A549 (cell line): ENCODE measurements at regions not wholly inside any gene's neighbourhood (a gene's known extent, or its start where the extent isn't known, plus 50 kb on each side); places are given as distances from the start of the nearest gene placed in this dataset.

Experiments
- ATAC-seq, 2 experiments: fragments of 200-7000 bp in 1 of 2; fragments of >200 bp in 1 of 2; cut with Nextera tagmentation in 1 of 2; cut with Tn5 transposase in 1 of 2; 3 replicates each; pipeline versions ENCODE4 v1.8.0 to v1.9.1; 2018 to 2020; ENCODE audit warnings: mild to moderate bottlenecking in 1 of 2, moderate library complexity in 1 of 2
- CTCF ChIA-PET: fragments of 300-600 bp; sonication (Branson Sonifier 250); formaldehyde crosslinking; extraction: SDS; loops from one replicate; lab custom pipeline; 2021; ENCODE audit warnings: antibody characterized with exemption, inconsistent platforms; lab: Yijun Ruan, JAX
- POLR2A ChIA-PET: fragments of 350-600 bp; formaldehyde crosslinking; extraction: SDS; loops from one replicate; lab custom pipeline; 2021; ENCODE audit warnings: antibody characterized with exemption, inconsistent platforms; lab: Yijun Ruan, JAX
- DNase-seq, 2 experiments: peaks; one replicate each; pipeline versions ENCODE4 v3.0.0 to v3.0.0-alpha.2; 2011 to 2016; ENCODE audit warnings: low read depth in 1 of 2, low spot score in 1 of 2
- FAIRE-seq: peaks from 2 replicates; lab custom pipeline; 2011; peaks lifted over from hg19 to GRCh38; lab: Jason Lieb, UNC
- H3K27ac ChIP-seq, 2 experiments: fragments of >200 bp; sonication (Bioruptor Twin); formaldehyde crosslinking; 3 replicates each; pipeline ENCODE4 v1.5.1; 2016 to 2017
- H3K4me1 ChIP-seq: fragments of >200 bp; sonication (Bioruptor Twin); formaldehyde crosslinking; 3 replicates; pipeline ENCODE4 v1.6.1; 2016
- H3K4me2 ChIP-seq: fragments of >200 bp; sonication (Bioruptor Twin); formaldehyde crosslinking; 3 replicates; pipeline ENCODE4 v1.6.1; 2016
- H3K4me3 ChIP-seq: fragments of >200 bp; sonication (Bioruptor Twin); formaldehyde crosslinking; 3 replicates; pipeline ENCODE4 v1.5.1; 2016
- H3K9me3 ChIP-seq: fragments of >200 bp; sonication (Bioruptor Twin); formaldehyde crosslinking; 3 replicates; pipeline ENCODE4 v1.6.1; 2016
- ATOH8 ChIP-seq: fragments of 250-450 bp; sonication (Bioruptor Pico); IDR thresholded peaks from 2 replicates; pipeline ENCODE4 v1.5.0; 2020; ENCODE audit warnings: low read depth, mild to moderate bottlenecking, moderate library complexity
- CBX2 ChIP-seq: fragments of 200-600 bp; sonication (generic); IDR thresholded peaks from 2 replicates; pipeline ENCODE4 v1.6.1; 2016; ENCODE audit warnings: low read depth, mild to moderate bottlenecking, borderline replicate concordance
- CHD4 ChIP-seq: fragments of 200-600 bp; sonication (generic); IDR thresholded peaks from 2 replicates; pipeline ENCODE4 v1.6.1; 2016; ENCODE audit warnings: antibody characterized with exemption, mild to moderate bottlenecking, borderline replicate concordance
- E2F6 ChIP-seq: IDR thresholded peaks from 2 replicates; pipeline ENCODE4 v1.6.1; 2012; ENCODE audit warnings: low read depth, borderline replicate concordance
- EHF ChIP-seq: fragments of 250-450 bp; sonication (Bioruptor Pico); IDR thresholded peaks from 2 replicates; pipeline ENCODE4 v1.5.0; 2020; ENCODE audit warnings: mild to moderate bottlenecking
- FOSB ChIP-seq: fragments of 250-450 bp; sonication (Bioruptor Pico); IDR thresholded peaks from 2 replicates; pipeline ENCODE4 v1.5.0; 2020; ENCODE audit warnings: mild to moderate bottlenecking, moderate library complexity
- FOSL2 ChIP-seq, 2 experiments: fragments of 450-650 bp in 1 of 2; fragments of >200 bp in 1 of 2; sonication (Bioruptor Twin) in 1 of 2; formaldehyde crosslinking; IDR thresholded peaks; 2 replicates each; pipeline versions ENCODE4 v1.5.0 to v1.6.1; 2016 to 2020; ENCODE audit warnings: mild to moderate bottlenecking in 1 of 2, moderate library complexity in 1 of 2
- FOXS1 ChIP-seq: fragments of 250-450 bp; sonication (Bioruptor Pico); IDR thresholded peaks from 2 replicates; pipeline ENCODE4 v1.5.0; 2020; ENCODE audit warnings: mild to moderate bottlenecking, moderate library complexity
- HDAC2 ChIP-seq: fragments of 200-600 bp; sonication (generic); IDR thresholded peaks from 2 replicates; pipeline ENCODE4 v1.6.1; 2016
- HES2 ChIP-seq: fragments of >200 bp; sonication (Bioruptor Twin); formaldehyde crosslinking; IDR thresholded peaks from 2 replicates; pipeline ENCODE4 v1.6.1; 2016
- HOXA7 ChIP-seq: fragments of 250-450 bp; sonication (Bioruptor Pico); IDR thresholded peaks from 2 replicates; pipeline ENCODE4 v1.5.0; 2020; ENCODE audit warnings: mild to moderate bottlenecking, moderate library complexity
- HOXB13 ChIP-seq: fragments of 250-450 bp; sonication (Bioruptor Pico); IDR thresholded peaks from 2 replicates; pipeline ENCODE4 v1.5.0; 2020; ENCODE audit warnings: low read depth, mild to moderate bottlenecking, moderate library complexity
- JUN ChIP-seq, 2 experiments: fragments of >200 bp; sonication (Bioruptor Twin); formaldehyde crosslinking; IDR thresholded peaks; 2 replicates in 1 of 2; 3 replicates in 1 of 2; pipeline ENCODE4 v1.6.1; 2016 to 2017
- KDM5A ChIP-seq: fragments of 200-600 bp; sonication (generic); IDR thresholded peaks from 2 replicates; pipeline ENCODE4 v1.6.1; 2016; ENCODE audit warnings: antibody characterized with exemption, mild to moderate bottlenecking
- MAFK ChIP-seq: fragments of 450-650 bp; IDR thresholded peaks from 2 replicates; pipeline ENCODE4 v1.6.1; 2014; ENCODE audit not compliant: partially characterized antibody
- NFE2L2 ChIP-seq: fragments of 150-350 bp; conservative IDR thresholded peaks from 2 replicates; pipeline ENCODE4 v1.6.1; 2014; ENCODE audit warnings: low read length
- NPAS2 ChIP-seq: fragments of 250-450 bp; sonication (Bioruptor Pico); IDR thresholded peaks from 2 replicates; pipeline ENCODE4 v1.8.0; 2022; ENCODE audit warnings: mild to moderate bottlenecking, moderate library complexity, borderline replicate concordance
- PBX3 ChIP-seq: IDR thresholded peaks from 2 replicates; pipeline ENCODE4 v1.6.1; 2012
- PHF8 ChIP-seq: fragments of 200-600 bp; sonication (generic); IDR thresholded peaks from 2 replicates; pipeline ENCODE4 v1.6.1; 2016; ENCODE audit warnings: low read depth, mild to moderate bottlenecking, antibody characterized with exemption, moderate library complexity, borderline replicate concordance
- RAD21 ChIP-seq, 2 experiments: fragments of >200 bp in 1 of 2; sonication (Bioruptor Twin) in 1 of 2; formaldehyde crosslinking in 1 of 2; IDR thresholded peaks in 1 of 2; conservative IDR thresholded peaks in 1 of 2; 2 replicates in 1 of 2; 3 replicates in 1 of 2; pipeline ENCODE4 v1.6.1; 2012 to 2018; ENCODE audit warnings: inconsistent platforms in 1 of 2
- RFX5 ChIP-seq: fragments of 450-650 bp; IDR thresholded peaks from 2 replicates; pipeline ENCODE4 v1.7.1; 2014; ENCODE audit warnings: antibody characterized with exemption, mild to moderate bottlenecking, moderate library complexity
- RNF2 ChIP-seq: fragments of 200-600 bp; sonication (generic); IDR thresholded peaks from 2 replicates; pipeline ENCODE4 v1.6.1; 2016; ENCODE audit warnings: low read depth, mild to moderate bottlenecking, antibody characterized with exemption, moderate library complexity, borderline replicate concordance
- SMC3 ChIP-seq: fragments of >200 bp; sonication (Bioruptor Twin); formaldehyde crosslinking; IDR thresholded peaks from 3 replicates; pipeline ENCODE4 v1.6.1; 2018; ENCODE audit warnings: inconsistent platforms
- SREBF2 ChIP-seq: fragments of 450-650 bp; IDR thresholded peaks from 2 replicates; pipeline ENCODE4 v1.6.1; 2014; ENCODE audit warnings: mild to moderate bottlenecking, moderate library complexity
- USF2 ChIP-seq: fragments of 450-650 bp; IDR thresholded peaks from 2 replicates; pipeline ENCODE4 v1.6.1; 2014; ENCODE audit warnings: antibody characterized with exemption
- ZNF302 ChIP-seq: fragments of 250-450 bp; sonication (Bioruptor Pico); IDR thresholded peaks from 2 replicates; pipeline ENCODE4 v1.9.0; 2021; ENCODE audit warnings: inconsistent platforms, mild to moderate bottlenecking, moderate library complexity
- ZSCAN20 ChIP-seq: fragments of 250-450 bp; sonication (Bioruptor Pico); IDR thresholded peaks from 2 replicates; pipeline ENCODE4 v1.8.0; 2022; ENCODE audit warnings: mild to moderate bottlenecking, moderate library complexity
- WGBS: methylation state at CpG from one replicate; pipeline ENCODE4 v1.1.6; 2017; ENCODE audit errors: missing lambda C conversion rate; 5-methylcytosine and 5-hydroxymethylcytosine counted together

GRCh38 chr13:102462570-102462969 lies 60.7 kb upstream of the FGF14 start:
- POLR2A ChIA-PET = no interaction called here

GRCh38 chr13:102461302-102461701 lies 59.5 kb upstream of the FGF14 start:
- CTCF ChIA-PET = no interaction called here
- FAIRE-seq (no peak), DNase-seq (no peak)

More at GRCh38 chr13:102462570-102462969, 60.7 kb upstream of the FGF14 start:
- Histone ChIP-seq H3K4me3 (no peak overlapping the region), H3K27ac (no peak overlapping the region), H3K9me3 (no peaks in the 10 kb centered on the region), H3K4me1 (no peaks in the 10 kb centered on the region), H3K4me2 (no peak overlapping the region)
- under 1% methylated on average over 3 of the region's 3 CpGs for WGBS
- ATAC-seq (no peak), DNase-seq (no peak), FAIRE-seq (no peak)
- CTCF ChIA-PET = no interaction called here
- TF ChIP-seq PBX3 (no peak), NFE2L2 (no peak), E2F6 (no peak), HDAC2 (no peak), HOXA7 (no peak), KDM5A (no peak), RFX5 (no peak), EHF (no peak), CHD4 (no peak), FOSL2 (IDR thresholded peaks at IDR 0.05) (no peak), FOSL2 (CRISPR knock-in tag; IDR thresholded peaks at IDR 0.05) (no peak), RNF2 (no peak), FOSB (CRISPR knock-in tag) (no peak), RAD21 (conservative IDR thresholded peaks at IDR 0.05 in 1 of 2, IDR thresholded peaks at IDR 0.05 in 1 of 2) (no peak), ZNF302 (CRISPR knock-in tag) (no peak), ATOH8 (no peak), ZSCAN20 (CRISPR knock-in tag) (no peak), NPAS2 (no peak), USF2 (no peak)

More at GRCh38 chr13:102461302-102461701, 59.5 kb upstream of the FGF14 start:
- TF ChIP-seq RAD21 (conservative IDR thresholded peaks at IDR 0.05 in 1 of 2, IDR thresholded peaks at IDR 0.05 in 1 of 2) = no peak
- TF ChIP-seq SMC3 = no peak
- TF ChIP-seq PBX3 = no peak
- no peak for TF ChIP-seq FOXS1 (CRISPR knock-in tag)
- no peak for TF ChIP-seq SREBF2
- TF ChIP-seq JUN (IDR thresholded peaks at IDR 0.05) = no peak
- TF ChIP-seq PHF8 = no peak
- no peak for TF ChIP-seq KDM5A
- no peak for TF ChIP-seq HES2
- no peak for TF ChIP-seq CBX2
- no peak for TF ChIP-seq HOXB13 (CRISPR knock-in tag)
- TF ChIP-seq MAFK = no peak
- no peak for ATAC-seq
- Histone ChIP-seq H3K9me3 (no peaks in the 10 kb centered on the region), H3K27ac (no peak overlapping the region), H3K4me2 (no peak overlapping the region), H3K4me3 (no peak overlapping the region), H3K4me1 (no peaks in the 10 kb centered on the region)
- POLR2A ChIA-PET = no interaction called here
- WGBS = 7% methylated on average over 1 of the region's 1 CpG
